Mucosa of descending colon (tissue), 3 donors: ENCODE measurements at regions not wholly inside any gene's neighbourhood (a gene's known extent, or its start where the extent isn't known, plus 50 kb on each side); places are given as distances from the start of the nearest gene placed in this dataset.

ENCODE experiments used
- ATAC-seq: fragments of 200-7000 bp; cut with Tn5 transposase; one replicate; pipeline ENCODE4 v1.9.1; 2020; ENCODE audit warnings: mild to moderate bottlenecking, moderate library complexity
- DNase-seq, 3 donors: peaks; one replicate each; pipeline ENCODE4 v3.0.0-alpha.2; 2020
- H3K36me3 ChIP-seq: fragments of 200-600 bp; one replicate; pipeline ENCODE4 v1.8.0; 2021; ENCODE audit warnings: low read depth, mild to moderate bottlenecking
- H3K4me1 ChIP-seq: fragments of 200-600 bp; one replicate; pipeline ENCODE4 v1.8.0; 2021; ENCODE audit warnings: low read depth, mild to moderate bottlenecking
- H3K4me3 ChIP-seq: fragments of 200-600 bp; one replicate; pipeline ENCODE4 v1.8.0; 2021; ENCODE audit warnings: mild to moderate bottlenecking
- H3K9me3 ChIP-seq: fragments of 200-600 bp; one replicate; pipeline ENCODE4 v1.8.0; 2021; ENCODE audit warnings: mild to moderate bottlenecking
- CTCF ChIP-seq: fragments of 200-600 bp; IDR thresholded peaks from one replicate; pipeline ENCODE4 v1.8.0; 2022; ENCODE audit warnings: antibody characterized with exemption, mild to moderate bottlenecking
- intact Hi-C, 2 donors: fragments of 100-400 bp; cut with DNase I in 1 of 2; cut with micrococcal nuclease in 1 of 2; formaldehyde crosslinking; loops; one replicate each; pipeline versions ENCODE4 v1.11.0 to v1.11.1; 2022; cut with DNase I, micrococcal nuclease
- donor health status: DM: no; HTN: no; CAD: no; lungs with moderate emphysema.
- donor health status: DM: no; HTN: no; CAD: no.
- donor health status: DM: no; HTN: yes; CAD: no.

GRCh38 chr6:74066168-74066871 lies 370.3 kb downstream of the CD109 start:
- Histone ChIP-seq H3K4me3 (no peak overlapping the region), H3K4me1 (no peaks in the 10 kb centered on the region), H3K9me3 (no peaks in the 10 kb centered on the region), H3K36me3 (no peaks in the 10 kb centered on the region)
- TF ChIP-seq CTCF: no peak
- intact Hi-C loops: no loop called here
- ATAC-seq (no peak), DNase-seq (no peak)

GRCh38 chr6:74065705-74066104 lies 369.7 kb downstream of the CD109 start:
- no peak overlapping the region for H3K4me3 ChIP-seq
- no peak for TF ChIP-seq CTCF
- H3K36me3 ChIP-seq: no peaks in the 10 kb centered on the region
- intact Hi-C loops: no loop called here
- H3K9me3 ChIP-seq: no peaks in the 10 kb centered on the region
- H3K4me1 ChIP-seq: no peaks in the 10 kb centered on the region
- DNase-seq (no peak), ATAC-seq (no peak)

- intact Hi-C loops: no loop called here
- no peaks in the 10 kb centered on the region for H3K9me3 ChIP-seq
These were observed 367.4 kb downstream of the CD109 start for GRCh38 chr6:74063391-74063790.

GRCh38 chr6:74061201-74061600 lies 365.2 kb downstream of the CD109 start:
- TF ChIP-seq CTCF: no peak
- Histone ChIP-seq H3K36me3 (no peaks in the 10 kb centered on the region), H3K4me1 (no peaks in the 10 kb centered on the region), H3K4me3 (no peak overlapping the region), H3K9me3 (no peaks in the 10 kb centered on the region)
- DNase-seq (no peak), ATAC-seq (no peak)
- intact Hi-C loops: no loop called here

More at GRCh38 chr6:74063391-74063790, 367.4 kb downstream of the CD109 start:
- H3K36me3 ChIP-seq: no peaks in the 10 kb centered on the region
- no peak overlapping the region for H3K4me3 ChIP-seq
- ATAC-seq (no peak), DNase-seq (no peak)
- H3K4me1 ChIP-seq: no peaks in the 10 kb centered on the region
- TF ChIP-seq CTCF: no peak

- intact Hi-C loops: no loop called here
- ATAC-seq: no peak
- Histone ChIP-seq H3K4me3 (no peak overlapping the region), H3K4me1 (no peaks in the 10 kb centered on the region), H3K36me3 (no peaks in the 10 kb centered on the region), H3K9me3 (no peaks in the 10 kb centered on the region)
- DNase-seq: no peak
- TF ChIP-seq CTCF: no peak
These were observed 364.4 kb downstream of the CD109 start for GRCh38 chr6:74060354-74060753.

GRCh38 chr6:74058606-74059005 lies 362.6 kb downstream of the CD109 start:
- intact Hi-C loops: no loop called here
- H3K9me3 ChIP-seq: no peaks in the 10 kb centered on the region
- no peak overlapping the region for H3K4me3 ChIP-seq
- ATAC-seq: no peak
- no peak for TF ChIP-seq CTCF
- no peaks in the 10 kb centered on the region for H3K36me3 ChIP-seq
- H3K4me1 ChIP-seq: no peaks in the 10 kb centered on the region
- DNase-seq: no peak
